Astrocyte of the hippocampus (primary cell): ENCODE measurements at regions not wholly inside any gene's neighbourhood (a gene's known extent, or its start where the extent isn't known, plus 50 kb on each side); places are given as distances from the start of the nearest gene placed in this dataset.

Source experiments
- DNase-seq: peaks from one replicate; pipeline ENCODE4 v3.0.0; 2011; ENCODE audit warnings: low read depth, low spot score

DNA sequence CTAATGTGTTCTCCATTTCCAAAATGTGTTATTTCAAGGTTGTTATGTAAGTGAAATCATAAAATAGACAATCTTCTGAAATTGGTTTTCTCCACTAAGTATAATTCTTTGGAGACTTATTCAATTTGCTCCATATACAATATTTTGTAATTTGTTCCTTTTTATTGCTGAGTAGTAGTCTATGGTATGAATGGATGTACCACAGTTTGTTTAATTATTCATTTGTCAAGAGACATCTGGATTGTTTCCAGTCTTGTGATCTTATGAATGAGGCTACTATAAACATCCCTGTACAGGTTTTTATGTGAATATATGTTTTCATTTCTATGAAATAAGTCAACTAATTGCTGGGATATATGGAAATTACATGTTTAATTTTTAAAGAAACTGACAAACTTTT is 652.6 kb upstream of the PLXNA2 start:
- no peak for DNase-seq

DNA sequence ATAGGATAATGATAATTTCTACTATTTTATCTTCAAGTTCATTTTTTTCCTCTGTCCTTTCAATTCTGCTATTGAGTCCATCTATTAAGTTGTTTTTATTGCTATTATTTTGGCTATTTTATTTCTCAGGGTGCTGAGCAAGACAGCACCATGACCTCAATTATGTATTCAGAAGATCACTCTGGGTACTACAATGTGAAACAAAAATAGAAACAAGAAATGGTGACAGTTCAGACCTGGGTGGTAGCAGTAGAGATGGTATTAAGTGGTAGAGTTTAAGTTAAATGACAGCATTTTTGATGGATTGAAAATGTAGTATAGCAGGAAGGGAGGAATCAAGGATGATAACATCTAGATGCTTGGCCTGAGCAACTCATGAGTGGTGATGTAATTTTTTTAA is 655.3 kb upstream of the PLXNA2 start:
- no peak for DNase-seq

DNA sequence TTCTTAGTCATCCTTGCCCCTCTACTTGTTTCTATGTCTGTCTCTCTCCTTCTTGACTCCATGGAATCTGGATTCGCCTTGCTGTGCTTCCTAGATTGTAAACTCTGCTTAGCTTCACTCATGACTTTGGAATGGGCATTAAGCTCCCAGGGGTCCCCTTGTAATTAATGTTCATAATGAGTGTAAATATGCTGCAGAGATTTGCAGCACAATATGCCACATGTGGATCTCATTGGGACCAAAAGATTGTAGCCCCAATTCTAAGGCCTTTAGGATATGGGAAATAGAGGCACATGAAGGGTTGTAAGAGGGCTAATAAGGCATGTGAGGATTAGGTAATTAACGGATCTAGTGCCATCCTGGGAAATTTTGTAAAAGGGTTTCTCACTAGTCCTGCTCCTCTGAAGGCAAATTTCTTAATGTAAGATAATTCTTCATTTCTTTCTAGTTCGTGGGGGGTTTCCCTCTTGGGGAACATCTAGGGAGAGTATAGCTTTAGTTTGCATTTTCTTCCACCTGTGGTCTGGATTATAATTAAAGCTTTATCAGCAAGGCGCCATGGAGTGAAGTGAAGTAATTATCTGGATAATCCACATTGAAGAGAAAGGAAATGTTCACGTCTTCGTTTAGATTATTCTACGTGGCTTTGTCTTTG is 659.2 kb upstream of the PLXNA2 start:
- no peak for DNase-seq

DNA sequence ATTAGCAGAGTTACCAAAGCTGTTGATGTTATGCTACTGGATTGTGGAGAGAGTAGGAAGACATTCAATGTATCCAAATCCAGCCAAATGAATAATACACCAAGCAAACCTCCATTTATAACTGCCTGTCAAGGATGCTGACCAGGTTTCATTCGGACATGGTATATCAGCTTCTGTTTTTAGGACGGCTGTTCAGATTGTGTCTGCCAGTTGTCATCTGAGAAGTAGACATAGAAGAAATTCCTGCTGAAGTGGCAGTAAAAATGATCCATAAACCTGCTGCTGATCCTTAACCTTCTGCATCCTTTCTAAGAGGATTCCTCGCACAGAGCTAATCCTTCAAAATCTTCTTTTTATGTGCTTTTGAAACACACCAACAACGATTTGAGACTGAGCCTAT is 663.6 kb upstream of the PLXNA2 start:
- no peak for DNase-seq

DNA sequence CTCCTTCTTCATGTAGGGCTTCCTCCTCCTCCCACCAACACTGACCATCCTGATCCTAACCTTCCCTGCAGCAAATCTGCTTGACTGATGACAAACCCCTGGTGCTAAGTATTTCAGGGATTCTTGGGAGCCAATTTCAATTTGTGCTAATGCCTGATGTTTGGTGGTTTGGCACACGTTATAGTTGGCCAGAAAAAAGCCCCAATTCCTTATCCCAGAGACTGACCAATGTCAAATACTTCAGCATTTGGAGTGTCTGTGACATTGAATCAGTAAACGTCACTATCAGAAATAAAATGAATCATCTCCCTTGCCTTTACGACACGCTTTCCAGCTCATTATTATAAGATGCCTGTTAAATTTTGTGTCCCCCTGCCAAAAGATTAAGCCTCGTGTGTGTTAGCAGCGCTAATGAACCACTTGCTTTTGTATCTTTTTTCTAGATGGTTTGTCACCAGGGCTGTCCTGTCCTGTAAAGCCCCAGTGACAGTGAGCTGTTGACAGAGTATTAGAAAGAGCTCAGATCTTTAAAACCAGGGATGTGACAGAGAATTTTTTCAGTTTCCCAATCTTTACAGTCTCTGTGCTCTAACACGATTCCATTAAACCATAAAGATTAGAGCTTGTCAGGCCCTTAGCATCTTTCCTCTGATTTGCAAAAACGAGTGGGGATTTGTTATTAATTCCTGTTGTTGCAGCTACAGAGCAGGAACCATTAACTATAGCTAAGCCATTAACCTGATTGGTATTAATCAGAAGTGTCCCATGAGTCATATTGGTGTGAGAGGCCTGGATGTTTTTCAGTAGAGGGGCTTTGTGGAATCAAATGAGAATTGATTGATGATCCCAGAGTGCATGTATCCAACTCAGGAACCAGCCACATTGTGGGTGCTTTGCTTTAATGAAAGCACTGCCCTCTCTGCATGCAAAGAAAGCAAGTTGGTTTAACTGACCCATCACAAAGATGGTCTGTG is 665.1 kb upstream of the PLXNA2 start:
- peak; percentile 65 for DNase-seq

DNA sequence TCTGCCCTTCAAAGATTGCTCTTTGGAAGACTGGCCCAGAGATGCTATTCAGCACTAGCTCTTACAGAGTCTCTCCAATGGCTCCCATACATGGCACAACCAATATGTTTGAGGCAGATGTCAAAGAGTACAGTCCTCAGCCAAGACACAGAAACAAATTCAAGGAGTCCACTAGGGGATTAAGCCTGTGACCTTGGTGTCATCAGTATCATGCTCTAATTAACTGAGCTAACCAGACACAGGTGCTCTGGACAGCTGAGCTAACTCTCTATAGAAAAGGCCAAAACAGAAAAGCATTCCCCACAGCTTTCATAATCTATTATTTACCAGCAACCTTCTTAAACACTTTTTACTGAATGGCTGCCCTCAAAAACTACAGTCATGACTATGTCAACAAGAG is 666.0 kb upstream of the PLXNA2 start:
- DNase-seq = no peak

DNA sequence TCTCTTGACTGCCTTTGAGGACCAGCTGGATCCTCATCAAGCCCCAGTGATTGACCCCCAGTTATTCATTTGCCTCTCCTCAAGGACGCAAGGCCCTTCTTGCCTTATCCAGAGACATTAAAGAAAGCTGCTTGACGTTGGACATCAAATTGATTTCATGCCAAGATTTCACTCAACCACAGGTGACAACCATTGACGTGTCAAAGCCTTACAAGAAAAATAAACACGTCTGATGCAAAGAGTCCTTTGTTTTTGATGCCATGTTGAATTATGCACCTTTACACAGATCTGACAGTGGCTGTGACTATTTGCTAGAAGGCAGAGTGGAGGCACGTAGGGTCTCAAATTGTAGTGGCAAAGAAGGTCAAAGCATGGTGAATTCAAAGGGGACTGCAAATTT is 666.2 kb upstream of the CAMK1G start:
- no peak for DNase-seq

DNA sequence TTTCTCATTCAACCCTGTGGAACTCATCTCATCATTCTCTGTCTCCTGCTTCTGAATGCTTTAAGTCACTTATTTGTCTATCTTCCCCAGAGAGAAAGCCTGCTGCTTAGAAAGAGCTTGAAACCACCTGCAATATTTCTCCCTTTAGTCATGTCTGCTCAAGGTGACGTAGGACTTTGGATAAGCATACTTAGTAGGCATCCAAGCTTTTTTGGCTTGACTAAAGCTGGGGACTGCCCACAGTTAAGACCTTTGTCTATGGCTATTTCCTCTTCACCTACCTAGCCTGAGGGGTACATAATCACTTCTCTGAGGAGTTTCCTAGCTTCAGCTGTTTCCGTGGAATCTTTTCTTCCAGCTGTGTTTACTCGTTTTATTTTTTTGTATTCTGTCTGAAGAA is 665.8 kb upstream of the CAMK1G start:
- DNase-seq = no peak

DNA sequence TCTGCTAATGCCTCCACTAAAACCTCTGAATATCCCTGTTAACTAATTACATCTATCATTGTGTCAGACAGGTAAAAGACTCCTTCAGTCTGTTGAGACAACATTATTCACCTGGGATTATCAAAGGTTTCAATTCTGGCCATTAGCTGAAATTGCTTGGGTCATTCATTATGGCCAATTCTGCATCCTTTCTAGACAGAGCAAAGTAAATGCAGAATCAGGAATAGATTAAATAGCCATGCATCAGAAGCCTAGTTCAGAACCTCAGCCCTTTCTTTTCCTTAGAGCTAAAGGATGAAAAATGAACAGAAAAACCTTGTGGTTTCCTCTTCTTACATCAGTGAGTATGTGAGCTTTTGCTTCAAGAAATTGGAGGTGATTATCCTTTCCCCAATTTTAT is 665.4 kb upstream of the CAMK1G start:
- no peak for DNase-seq

DNA sequence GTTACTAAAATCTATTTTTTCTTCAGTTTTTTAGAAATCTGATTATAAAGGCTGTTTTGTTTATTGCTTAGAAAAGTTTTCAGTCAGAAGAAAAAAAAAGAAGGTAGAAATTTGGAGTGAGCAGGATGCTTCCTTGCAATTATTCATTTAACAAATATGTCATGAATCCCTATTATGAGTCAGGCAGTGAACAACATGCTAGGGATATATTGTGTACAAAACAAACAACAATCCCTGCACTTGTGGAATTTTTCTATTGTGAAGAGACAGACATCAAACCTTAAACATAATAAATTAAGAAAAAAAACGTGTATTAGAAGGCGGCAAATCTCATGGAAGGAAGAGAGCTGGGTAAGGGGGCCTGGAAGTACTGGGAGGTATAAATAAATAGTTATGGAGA is 664.1 kb upstream of the CAMK1G start:
- DNase-seq = peak; percentile 24

DNA sequence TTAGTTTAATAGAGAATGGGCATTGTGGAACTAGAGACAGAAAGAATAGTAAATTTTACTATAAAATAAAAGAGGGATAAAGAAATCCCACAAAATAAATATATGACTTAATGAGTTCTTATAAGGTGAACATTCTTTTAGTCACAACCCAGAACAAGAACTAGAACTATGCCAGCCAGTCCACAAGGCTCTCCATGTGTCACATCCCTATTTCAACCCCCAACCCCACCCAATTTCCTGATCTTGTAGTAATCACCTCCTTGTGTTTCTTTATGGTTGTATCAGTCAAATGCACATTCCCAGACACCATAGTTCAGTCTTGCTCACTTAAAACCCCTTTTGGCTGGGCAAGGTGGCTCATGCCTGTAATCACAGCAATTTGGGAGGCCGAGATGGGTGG is 662.3 kb upstream of the CAMK1G start:
- no peak for DNase-seq

DNA sequence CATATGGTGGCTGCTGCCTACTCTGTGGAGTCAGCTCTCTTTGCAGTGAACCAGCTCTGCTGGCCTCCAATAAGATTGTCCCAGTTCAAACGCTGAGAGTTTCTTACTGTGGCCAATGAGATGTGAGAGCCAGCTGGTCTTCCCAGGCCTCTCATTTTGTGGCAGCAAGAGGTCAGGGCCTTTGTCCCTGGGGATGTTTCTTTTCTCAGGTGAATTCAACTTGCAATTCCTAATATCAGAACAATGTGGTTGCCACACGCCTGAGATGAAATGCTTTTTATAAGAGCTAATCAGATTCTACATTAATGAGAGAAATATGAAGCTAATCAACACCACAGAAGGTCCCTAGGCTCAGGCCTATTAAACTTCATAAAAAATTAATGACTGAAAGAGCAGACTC is 660.1 kb upstream of the CAMK1G start:
- DNase-seq = peak; percentile 11

DNA sequence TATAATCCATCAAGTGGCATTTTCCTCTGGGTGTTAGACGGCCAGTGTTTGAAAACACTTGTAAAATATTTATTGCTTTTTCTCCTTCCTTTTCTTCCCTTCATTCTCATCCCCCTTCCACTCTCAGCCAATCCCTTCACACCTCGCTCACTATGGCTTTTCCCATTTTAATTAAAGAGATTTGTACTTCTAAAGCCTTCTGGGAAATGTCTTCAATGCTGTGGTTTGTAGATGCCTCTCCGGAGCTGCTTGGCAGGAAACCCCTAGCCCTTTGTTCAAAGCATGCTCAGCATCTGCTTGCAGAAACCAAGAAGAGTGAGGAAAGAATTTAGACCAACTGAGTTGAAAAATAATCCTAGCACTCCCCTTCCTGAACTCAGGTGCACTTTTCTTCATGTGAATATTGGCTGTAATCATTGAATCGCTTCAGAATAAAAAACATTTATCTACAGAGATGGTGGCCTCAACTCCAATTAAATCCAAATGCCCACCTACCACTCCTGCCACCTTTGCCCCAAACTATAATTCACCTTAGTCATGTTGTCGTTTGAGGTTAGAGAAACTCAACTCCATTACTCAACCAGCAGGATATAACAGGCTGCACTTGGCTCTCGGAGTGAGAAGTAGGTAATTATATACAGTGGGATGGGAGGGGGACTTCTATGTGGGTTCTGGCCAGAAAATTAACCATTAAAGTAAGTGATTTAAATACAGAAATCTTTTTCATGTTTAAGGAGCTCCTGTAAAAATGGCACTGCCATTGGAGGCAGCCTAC is 659.4 kb upstream of the CAMK1G start:
- peak; percentile 88 for DNase-seq

DNA sequence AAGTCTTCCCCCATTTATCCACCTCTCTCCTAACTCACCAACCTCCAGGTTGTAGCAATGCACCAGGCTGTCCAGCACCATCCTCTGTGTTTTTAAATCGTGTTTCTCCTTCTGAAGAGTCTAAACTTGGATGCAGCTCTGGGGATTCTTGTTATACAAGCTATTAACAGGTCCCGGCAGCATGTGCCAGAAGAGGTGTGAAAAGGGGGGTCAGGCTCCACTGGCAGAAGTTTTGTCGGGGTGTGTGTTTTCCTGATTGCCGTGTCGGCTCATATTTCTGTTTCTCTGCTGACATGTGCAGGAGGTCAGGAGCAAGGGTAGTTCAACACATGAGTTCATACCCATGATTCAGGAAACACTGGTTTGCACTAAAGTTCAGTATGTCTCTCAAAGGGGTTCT is 658.6 kb upstream of the CAMK1G start:
- DNase-seq = no peak

DNA sequence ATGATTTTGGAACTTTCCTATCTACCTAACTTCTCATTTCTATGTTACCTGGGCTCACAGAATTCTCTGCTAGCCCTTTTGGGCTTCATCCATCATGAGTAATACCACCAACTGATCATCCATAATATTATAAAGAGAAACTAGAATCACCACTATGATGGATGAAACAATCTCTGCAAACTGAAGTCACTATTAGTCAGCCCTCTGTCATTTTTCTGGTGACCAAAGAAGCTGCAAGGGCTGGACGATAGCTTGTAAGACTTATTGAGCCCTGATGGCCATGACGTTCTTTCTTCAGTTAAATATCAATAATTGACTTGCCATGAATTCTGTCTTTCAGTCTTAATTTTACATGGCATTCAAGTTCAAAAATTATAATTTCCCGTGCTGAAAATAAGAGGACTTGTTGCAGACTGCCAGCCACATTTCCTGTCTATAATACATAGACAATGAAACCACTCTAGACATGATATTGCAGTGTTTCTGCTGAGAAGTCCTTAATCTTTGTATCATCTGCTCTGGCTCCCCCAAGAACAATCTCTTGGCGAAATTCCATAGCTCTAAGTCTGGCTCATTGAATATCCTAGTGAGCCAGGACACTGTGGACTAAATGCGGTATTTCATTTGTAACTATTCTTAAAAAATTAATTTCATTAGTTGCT is 655.0 kb upstream of the CAMK1G start:
- DNase-seq = no peak

DNA sequence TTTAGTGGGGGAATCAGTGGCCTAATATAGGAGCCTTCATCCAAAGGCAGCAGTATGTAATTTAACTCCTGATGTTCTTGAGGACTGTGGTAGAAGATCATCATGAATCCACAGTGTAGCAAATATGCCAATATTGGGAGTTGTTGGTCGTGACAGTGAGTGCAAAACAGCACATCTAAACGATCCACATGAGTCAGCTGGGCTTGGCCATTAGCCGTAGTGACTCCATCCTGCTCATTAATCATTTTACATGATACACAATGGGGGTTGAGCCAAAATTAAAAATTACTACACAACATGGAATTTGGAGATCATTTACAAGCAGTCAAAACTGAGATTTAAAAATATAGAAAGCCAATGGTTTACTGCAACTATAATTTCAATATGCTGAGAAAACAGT is 653.9 kb upstream of the CAMK1G start:
- peak; percentile 23 for DNase-seq

DNA sequence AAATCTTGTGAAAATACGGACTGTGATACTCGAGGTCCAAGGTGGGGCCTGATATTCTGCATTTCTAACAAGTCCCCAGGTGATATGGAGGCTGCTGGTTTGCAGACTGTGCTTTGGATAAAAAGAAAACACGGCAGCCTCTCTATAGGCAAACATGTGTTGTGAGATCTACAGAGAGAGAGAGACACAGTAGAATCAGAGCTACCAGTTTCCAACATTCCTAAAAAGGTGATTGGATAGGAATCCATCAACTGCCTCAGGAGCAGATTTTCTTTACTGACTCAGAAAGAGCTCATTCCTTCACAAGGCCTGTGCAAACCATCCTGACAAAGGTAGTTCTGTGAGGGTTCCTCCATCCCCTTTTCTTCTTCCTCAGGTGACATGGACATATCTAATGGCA is 651.6 kb upstream of the CAMK1G start:
- no peak for DNase-seq

DNA sequence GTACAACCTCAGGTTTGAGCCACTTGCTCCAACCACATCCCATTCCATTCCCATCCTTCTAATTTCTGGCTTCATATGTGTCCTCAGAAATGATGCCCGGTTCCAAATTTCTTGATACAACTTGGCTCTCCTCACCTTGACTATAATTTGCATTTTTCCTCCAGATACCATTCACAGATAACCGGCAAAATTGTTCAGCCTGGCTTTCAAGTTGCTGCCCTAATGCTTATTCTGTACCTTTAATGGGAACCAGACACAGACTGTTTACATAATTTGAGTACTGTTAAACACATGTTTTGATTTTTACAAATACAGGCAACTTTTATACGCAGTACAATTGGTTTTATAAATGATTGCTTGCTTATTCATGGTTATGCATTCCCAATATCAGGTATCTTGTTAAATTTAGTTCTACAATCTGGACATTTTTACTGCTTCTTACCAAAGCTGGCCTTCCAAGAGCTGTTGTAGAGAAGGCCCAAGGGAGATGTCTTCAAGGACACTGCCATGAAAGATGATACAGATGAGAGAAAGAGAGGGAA is 649.5 kb upstream of the CAMK1G start:
- DNase-seq = no peak

DNA sequence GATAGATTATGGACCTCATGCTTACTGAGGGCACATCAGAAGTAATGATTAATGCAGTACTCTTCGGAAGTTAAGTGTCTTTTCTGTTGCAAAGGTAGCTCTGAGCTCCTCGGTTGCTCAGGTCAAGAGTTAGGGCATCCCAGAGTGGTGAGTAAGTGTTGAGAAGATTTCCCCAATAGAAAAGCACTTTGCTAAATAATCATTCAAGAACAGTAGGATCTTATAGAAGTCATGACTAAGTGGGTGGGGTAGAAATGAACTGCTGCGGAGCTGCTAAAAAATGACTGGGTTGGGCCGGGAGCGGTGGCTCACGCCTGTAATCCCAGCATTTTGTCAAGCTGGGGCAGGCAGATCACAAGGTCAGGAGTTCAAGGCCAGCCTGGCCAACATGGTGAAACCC is 648.6 kb upstream of the CAMK1G start:
- no peak for DNase-seq

DNA sequence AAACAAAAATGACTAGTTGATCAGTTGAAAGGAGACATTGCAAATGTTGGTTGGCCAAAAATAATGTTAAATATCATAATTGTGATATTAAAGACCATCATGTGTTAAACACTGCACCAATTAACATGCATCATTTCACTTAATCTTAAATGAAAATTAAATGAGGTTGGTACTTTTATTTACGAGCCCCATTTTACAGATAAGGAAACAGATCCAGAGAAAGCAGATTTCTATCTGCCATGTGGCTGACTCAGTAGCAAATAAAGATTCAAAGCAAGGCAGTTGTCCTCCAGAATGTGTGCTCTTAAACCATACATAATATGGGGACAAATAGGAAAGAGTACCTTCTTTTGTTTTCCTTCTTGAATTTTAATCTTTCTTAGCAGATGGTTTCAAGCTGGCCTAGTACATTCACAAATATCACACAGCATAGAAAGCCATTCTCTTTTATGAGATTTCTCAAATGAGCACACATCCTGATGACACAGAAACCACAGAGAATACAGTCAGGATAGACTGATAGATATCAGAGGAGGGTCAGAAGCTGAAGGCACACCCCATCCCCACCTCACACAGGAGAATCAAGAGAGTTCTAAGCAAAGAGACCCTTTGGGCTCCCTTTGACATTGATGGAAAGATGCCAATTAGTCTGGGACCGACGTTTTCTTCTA is 647.9 kb upstream of the CAMK1G start:
- DNase-seq = no peak

DNA sequence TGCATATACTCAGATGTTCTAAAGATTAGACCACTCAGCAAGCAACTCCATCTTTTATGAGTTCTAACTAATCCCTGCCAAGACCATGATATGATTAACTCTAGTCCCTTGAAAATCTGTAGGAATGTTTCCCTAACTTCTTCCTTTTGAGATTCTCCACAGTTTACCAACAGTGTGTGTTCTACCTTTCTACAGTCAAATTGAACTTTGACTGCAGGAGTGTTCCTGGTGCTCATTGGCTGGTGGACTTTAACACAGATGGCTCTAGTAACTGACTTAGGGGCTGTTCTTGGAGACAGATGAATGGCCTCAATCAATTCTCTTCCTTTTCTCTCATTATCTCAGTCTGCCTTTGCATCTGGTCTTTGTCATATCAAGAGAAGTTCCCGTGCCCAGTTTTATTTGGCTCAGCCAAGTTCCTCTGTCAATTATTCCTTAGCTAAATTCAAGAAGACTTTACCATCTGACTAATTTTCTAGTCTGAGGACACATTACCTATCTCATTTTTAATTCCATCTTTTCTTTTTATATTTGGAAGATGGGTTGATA is 643.9 kb upstream of the CAMK1G start:
- DNase-seq = no peak
